Middle frontal gyrus (tissue), 1 donor: ENCODE measurements at regions not wholly inside any gene's neighbourhood (a gene's known extent, or its start where the extent isn't known, plus 50 kb on each side); places are given as distances from the start of the nearest gene placed in this dataset.
A peak's percentile ranks its signal among the peaks of the same experiment; 100 is the strongest.
"Not testable (repeated sequence)": the region's sequence is repeated elsewhere in the genome, so short reads cannot be mapped to it uniquely, and the experiment has no call there.

ENCODE experiments used
- DNase-seq: peaks from one replicate; pipeline ENCODE4 v3.0.0-alpha.2; 2015; ENCODE audit warnings: low spot score; ENCODE audit errors: extremely low spot score

GRCh38 chr11:130979386-130979972 is 63.2 kb upstream of the SNX19 start:
- DNase-seq, result no peak

- DNase-seq, result no peak
Observed at GRCh38 chr11:130980071-130980862, 64.0 kb upstream of the SNX19 start.

DNA sequence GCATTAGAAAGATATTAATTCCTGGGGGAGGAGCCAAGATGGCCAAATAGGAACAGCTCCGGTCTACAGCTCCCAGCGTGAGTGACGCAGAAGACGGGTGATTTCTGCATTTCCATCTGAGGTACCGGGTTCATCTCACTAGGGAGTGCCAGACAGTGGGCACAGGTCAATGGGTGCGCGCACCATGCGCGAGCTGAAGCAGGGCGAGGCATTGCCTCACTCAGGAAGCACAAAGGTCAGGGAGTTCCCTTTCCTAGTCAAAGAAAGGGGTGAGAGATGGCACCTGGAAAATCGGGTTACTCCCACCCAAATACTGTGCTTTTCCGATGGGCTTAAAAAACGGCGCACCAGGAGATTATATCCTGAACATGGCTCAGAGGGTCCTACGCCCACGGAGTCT is 68.0 kb upstream of the SNX19 start:
- DNase-seq, result not testable (repeated sequence)

DNA sequence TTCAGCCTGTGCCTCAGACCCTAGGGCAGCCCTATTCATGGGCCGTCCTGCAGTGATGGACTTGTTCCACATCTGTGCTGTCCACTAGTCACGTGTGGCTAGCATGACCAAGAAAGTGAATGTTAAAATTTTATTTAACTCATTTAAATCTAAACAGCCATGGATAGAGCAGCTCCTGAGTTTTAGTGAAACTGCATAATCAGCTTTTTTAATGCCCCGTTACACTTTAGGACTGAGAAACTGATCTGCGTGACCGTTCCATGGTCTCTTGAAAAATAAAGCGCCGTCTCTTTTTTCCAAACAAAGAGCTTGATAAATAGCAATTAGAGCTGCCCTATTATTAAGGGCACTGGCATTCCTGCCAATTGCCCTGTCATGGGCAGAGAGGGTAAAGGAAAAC is 76.5 kb upstream of the SNX19 start:
- no peak for DNase-seq

- no peak for DNase-seq
Observed at GRCh38 chr11:130994043-130994442, 77.8 kb upstream of the SNX19 start.

GRCh38 chr11:130995266-130995665 is 79.0 kb upstream of the SNX19 start:
- DNase-seq, result no peak

- DNase-seq, result no peak
Observed at GRCh38 chr11:130997278-130997677, 81.0 kb upstream of the SNX19 start.

DNA sequence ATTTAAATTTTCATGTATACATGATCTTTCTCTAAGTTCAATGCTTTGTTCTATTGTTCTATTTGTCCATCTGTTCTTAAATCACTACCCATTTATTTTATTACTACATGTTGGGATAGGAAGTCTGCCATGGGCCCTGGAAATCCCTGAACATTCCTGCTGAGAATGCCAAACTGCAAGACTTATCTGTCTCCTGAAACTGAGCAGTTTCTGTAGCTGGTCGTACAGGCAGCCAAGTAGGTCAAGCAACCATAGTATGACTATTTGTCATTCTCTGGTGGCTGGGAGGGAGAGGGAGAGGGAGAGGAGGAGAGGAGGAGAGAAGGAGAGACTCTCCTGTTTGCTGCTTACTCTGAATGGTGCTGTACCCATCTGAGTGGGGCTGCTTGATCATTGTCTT is 82.8 kb upstream of the SNX19 start:
- DNase-seq, result no peak

DNA sequence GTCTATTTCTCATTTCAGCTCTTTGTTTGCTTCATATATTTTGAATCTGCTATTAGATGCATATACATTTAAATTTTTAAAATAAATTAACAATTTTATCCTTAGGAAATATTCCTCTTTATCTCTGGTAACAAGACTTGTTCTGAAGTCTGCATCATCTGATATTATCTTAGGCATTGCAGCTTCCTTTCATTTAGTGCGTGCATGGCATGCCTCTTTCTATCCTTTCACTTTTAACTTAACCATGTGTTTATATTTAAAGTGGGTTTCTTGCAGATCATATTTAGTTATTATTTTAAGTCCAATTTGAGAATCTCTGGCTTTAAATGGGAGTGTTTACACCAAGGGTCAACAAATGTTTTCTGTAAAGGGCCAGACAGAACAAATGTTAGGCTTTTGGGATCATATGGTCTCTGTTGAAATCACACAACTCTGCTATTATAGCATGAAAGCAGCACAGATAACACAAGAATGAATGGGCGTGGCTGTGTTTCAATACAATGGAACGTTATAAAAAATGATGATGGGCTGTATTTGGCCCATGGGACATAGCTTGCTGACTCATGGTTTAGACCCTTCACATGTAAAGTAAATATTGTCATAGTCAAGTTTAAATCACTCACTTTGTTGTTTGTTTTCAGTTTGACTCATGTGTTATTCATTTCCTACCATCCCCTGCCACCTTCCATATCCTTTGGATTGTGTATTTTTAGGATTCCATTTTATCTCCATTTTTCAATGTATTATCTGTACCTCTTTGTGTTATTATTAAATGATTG is 83.9 kb upstream of the SNX19 start:
- DNase-seq, result no peak

DNA sequence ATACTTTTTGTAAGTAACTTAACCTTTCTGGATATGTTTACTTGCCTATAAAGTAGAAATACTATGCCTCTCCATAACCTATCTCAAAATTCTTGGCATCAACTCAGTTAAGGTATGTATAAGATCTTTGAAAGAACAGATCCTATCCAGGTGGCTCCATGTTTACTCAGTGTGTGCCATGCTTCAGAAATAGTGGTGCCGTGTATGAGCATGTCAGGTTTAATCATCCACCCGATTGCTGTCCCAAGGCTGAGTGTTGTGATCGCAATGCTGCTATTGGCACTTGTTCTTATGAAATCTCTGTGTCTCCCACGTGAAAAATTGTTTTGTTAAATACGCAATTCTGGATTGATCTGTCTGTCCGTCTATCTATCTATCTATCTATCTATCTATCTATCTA is 85.9 kb upstream of the SNX19 start:
- DNase-seq, result no peak

GRCh38 chr11:131005829-131006228 is 89.5 kb upstream of the SNX19 start:
- no peak for DNase-seq

GRCh38 chr11:131025020-131025419 is 108.7 kb upstream of the SNX19 start:
- DNase-seq, result peak; percentile 33

DNA sequence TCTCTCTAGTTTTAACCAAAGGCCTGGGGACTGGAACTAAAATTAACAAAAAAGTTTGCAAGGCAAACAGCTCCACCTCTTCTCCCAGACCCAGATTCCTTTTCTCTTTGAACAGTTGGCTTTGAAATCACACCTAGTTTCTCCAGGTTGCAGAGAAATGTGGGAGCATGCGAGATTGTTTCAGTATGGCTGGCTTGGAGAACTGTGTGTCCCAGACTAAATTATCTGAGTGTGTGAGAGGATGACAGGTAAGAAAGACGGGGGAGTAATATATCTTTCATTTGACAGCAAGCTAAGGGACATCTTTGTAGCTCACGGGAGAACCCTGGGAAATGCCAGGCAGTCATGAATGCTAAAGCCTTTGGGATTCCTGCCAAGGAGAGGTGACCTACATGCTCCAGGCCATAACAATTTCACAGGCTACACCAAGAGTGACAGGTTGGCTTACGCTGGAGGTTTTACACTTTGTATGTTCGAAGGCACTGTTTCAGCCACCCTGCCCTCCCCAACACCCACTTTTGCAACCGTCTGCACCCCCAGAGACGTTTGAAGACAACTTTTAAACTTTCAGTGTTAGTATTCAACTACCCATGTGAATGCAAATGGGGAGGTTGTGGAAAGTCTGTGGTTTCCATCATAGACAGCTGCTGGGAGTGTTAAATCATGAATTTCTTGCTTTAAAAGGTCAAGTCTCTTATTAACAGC is 109.3 kb upstream of the SNX19 start:
- no peak for DNase-seq

DNA sequence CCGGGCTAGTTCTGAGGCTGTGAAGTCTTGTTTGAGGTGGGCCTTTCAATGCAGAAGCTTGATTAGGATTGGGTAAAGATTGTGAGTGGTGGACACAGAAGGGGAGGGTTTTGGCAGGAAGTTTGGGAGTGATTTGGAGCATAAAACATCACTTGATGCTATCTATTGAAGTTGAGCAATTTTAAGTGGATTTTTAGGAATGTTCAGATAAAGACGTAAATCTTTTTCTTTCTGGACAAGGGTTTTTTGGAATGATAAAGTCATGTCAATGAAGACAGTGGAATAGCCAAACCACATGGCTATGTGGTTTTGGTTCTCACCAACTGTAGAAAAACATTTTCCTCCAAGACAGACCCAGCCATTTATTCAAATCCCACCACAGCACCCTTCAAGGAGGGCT is 111.2 kb upstream of the SNX19 start:
- DNase-seq, result no peak

- DNase-seq, result no peak
Observed at GRCh38 chr11:131033151-131033651, 116.9 kb upstream of the SNX19 start.

- no peak for DNase-seq
Observed at GRCh38 chr11:131036514-131036913, 120.2 kb upstream of the SNX19 start.

DNA sequence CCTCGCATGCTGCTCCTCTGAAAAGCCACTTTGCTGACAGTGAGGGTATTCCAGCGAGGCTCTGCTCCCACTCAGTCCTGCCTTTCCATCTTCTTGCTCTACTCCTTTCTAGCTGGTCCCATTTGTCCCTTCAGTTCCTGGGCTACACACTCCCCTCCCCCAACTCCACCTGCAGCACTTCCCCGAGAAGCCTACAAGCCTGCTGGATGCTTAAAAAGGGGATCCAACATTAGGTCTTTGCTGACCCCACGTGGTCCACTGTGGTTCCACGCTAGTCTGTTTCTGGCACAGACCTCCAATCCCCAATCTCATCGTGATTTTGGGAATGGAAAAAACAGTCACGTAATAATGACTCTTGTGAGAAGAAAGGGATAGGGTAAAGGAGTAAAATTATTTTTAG is 121.6 kb upstream of the SNX19 start:
- DNase-seq, result no peak

GRCh38 chr11:131038597-131038996 is 122.3 kb upstream of the SNX19 start:
- DNase-seq, result no peak

DNA sequence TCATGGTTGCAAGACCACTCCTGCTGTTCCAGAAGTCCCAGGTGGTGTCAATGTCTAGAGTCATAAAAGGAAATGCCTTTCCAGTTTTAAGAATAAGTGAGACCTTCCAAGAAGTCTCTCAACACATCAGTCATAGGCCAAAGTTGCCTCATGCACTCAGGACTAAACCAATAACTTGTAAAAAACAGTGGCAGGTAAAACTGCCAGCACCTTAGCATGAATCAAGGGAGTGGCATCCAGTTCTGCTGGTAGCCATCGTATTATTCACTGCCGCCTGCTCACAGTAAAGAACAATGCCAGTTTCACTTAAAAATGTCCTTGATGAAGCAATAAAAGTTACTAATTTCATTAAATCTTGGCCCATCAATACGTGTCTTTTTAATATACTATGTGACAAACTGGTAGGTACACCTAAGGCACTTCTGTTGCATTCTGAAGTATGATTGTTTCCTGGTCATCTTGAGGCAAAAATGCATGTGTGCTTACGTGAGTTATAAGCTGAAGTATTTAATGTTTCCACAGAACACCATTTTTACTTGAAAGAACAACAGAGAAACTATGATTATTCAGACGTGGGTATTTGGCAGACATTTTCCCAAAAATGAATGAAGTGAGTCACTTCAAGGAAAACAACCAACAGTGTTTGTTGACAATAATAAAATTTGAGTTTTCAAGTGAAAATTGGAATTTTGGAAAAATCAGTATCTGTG is 125.2 kb upstream of the SNX19 start:
- no peak for DNase-seq

GRCh38 chr11:131042041-131042390 is 125.7 kb upstream of the SNX19 start:
- no peak for DNase-seq

- no peak for DNase-seq
Observed at GRCh38 chr11:131043251-131043650, 127.0 kb upstream of the SNX19 start.
